Naive thymus-derived CD4-positive, alpha-beta T cell (primary cell): ENCODE measurements at regions not wholly inside any gene's neighbourhood (a gene's known extent, or its start where the extent isn't known, plus 50 kb on each side); places are given as distances from the start of the nearest gene placed in this dataset.

Source experiments
- ATAC-seq: fragments of 150-1000 bp; cut with Tn5 transposase; 2 replicates; pipeline ENCODE4 v1.10.0; 2021; ENCODE audit warnings: mild to moderate bottlenecking, moderate library complexity
- CTCF ChIA-PET: fragments of 350-600 bp; sonication (Branson Sonifier 250); formaldehyde crosslinking; loops from one replicate; lab custom pipeline; 2021; ENCODE audit warnings: antibody characterized with exemption; lab: Charles Lee
- POLR2A ChIA-PET: fragments of 350-600 bp; sonication (Branson Sonifier 250); formaldehyde crosslinking; loops from one replicate; lab custom pipeline; 2021; ENCODE audit warnings: antibody characterized with exemption, inconsistent platforms; lab: Charles Lee
- DNase-seq, 9 donors: peaks; one replicate each; pipeline versions ENCODE4 v3.0.0 to v3.0.0-alpha.2; 2020 to 2022; ENCODE audit warnings: mixed read lengths in 1 of 9
- H3K27ac ChIP-seq: one replicate; pipeline ENCODE4 v1.7.0; 2013; ENCODE audit warnings: mild to moderate bottlenecking, low read depth, low read length, moderate library complexity
- H3K27me3 ChIP-seq, 2 donors: one replicate each; pipeline ENCODE4 v1.7.0; 2013; ENCODE audit warnings: low read length in 2 of 2, mild to moderate bottlenecking in 2 of 2, moderate library complexity in 2 of 2; ENCODE audit not compliant: control insufficient read depth in 2 of 2, insufficient read depth in 2 of 2
- H3K36me3 ChIP-seq, 3 experiments: 1 replicate in 2 of 3; 2 replicates in 1 of 3; pipeline ENCODE4 v1.7.0; 2013; ENCODE audit warnings: low read length in 3 of 3, mild to moderate bottlenecking in 3 of 3, moderate library complexity in 1 of 3; ENCODE audit not compliant: insufficient read depth in 3 of 3, control insufficient read depth in 2 of 3
- H3K4me1 ChIP-seq, 2 donors: one replicate each; pipeline ENCODE4 v1.7.0; 2013; ENCODE audit warnings: low read length in 2 of 2, mild to moderate bottlenecking in 2 of 2, moderate library complexity in 1 of 2; ENCODE audit not compliant: control insufficient read depth in 2 of 2, insufficient read depth in 2 of 2
- H3K4me3 ChIP-seq: 2 replicates; pipeline ENCODE4 v1.7.0; 2013; ENCODE audit warnings: mild to moderate bottlenecking, low read length
- H3K9me3 ChIP-seq, 3 experiments: 1 replicate in 2 of 3; 2 replicates in 1 of 3; pipeline ENCODE4 v1.7.0; 2013; ENCODE audit warnings: low read length in 3 of 3; ENCODE audit not compliant: control insufficient read depth in 2 of 3
- H3K27ac Mint-ChIP-seq, 9 donors: one replicate each; pipeline ENCODE4 v1.8.0; 2020 to 2022; ENCODE audit warnings: mixed read lengths in 9 of 9, mild to moderate bottlenecking in 8 of 9, moderate library complexity in 5 of 9, inconsistent platforms in 2 of 9
- H3K27me3 Mint-ChIP-seq, 5 donors: one replicate each; pipeline ENCODE4 v1.8.0; 2021 to 2022; ENCODE audit warnings: mixed read lengths in 5 of 5, mild to moderate bottlenecking in 1 of 5
- H3K36me3 Mint-ChIP-seq, 5 donors: one replicate each; pipeline ENCODE4 v1.8.0; 2020 to 2022; ENCODE audit warnings: mixed read lengths in 5 of 5, mild to moderate bottlenecking in 3 of 5, inconsistent platforms in 1 of 5
- H3K4me1 Mint-ChIP-seq, 7 donors: one replicate each; pipeline ENCODE4 v1.8.0; 2020 to 2022; ENCODE audit warnings: mixed read lengths in 7 of 7, mild to moderate bottlenecking in 3 of 7, inconsistent platforms in 1 of 7
- H3K4me3 Mint-ChIP-seq, 10 donors: one replicate each; pipeline ENCODE4 v1.8.0; 2020 to 2022; ENCODE audit warnings: mild to moderate bottlenecking in 10 of 10, mixed read lengths in 10 of 10, moderate library complexity in 6 of 10, inconsistent platforms in 2 of 10
- H3K9me3 Mint-ChIP-seq, 11 donors: one replicate each; pipeline ENCODE4 v1.8.0; 2020 to 2022; ENCODE audit warnings: mixed read lengths in 11 of 11, mild to moderate bottlenecking in 4 of 11, inconsistent platforms in 1 of 11, moderate library complexity in 1 of 11
- intact Hi-C, 2 donors: fragments of 100-400 bp; cut with micrococcal nuclease; formaldehyde crosslinking; loops; one replicate each; pipeline ENCODE4 v1.15.1; 2023

DNA sequence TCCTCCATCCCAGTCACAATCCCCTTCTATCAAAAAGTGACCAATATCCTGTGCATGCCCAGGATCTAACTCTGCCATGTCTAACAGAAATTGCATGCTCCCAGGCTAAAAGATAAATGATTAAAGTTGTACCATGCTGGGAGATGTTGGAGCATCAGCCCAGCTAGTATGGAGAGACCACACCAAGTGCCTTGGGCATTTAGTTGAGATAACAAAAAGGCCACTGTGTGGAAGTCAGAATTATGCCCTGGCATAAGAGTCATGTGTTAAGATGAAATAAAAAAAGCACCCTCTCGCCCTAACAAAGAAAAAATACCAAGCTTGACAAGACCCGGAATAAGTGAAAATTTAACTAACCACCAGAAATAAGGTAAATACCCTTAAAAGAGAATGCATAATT, 155.9 kb upstream of the CENPE start:
- intact Hi-C loops: no loop called here
- Histone ChIP-seq H3K27me3 (no peaks in the 10 kb centered on the region), H3K27ac (no peak overlapping the region), H3K4me1 (no peaks in the 10 kb centered on the region), H3K9me3 (no peaks in the 10 kb centered on the region), H3K36me3 (no peaks in the 10 kb centered on the region), H3K4me3 (no peak overlapping the region)
- H3K4me1 Mint-ChIP-seq: no peaks in the 10 kb centered on the region
- ChIA-PET CTCF (no interaction called here), POLR2A (no interaction called here)
- DNase-seq: no peak
- no peak overlapping the region for H3K27ac Mint-ChIP-seq
- H3K9me3 Mint-ChIP-seq: peaks cover under 1 to 9% (median under 1%) of the 10 kb centered on the region in 11 donors
- peaks cover 0 to under 1% (median 0%) of the 10 kb centered on the region in 5 donors for H3K36me3 Mint-ChIP-seq
- no peak for ATAC-seq
- H3K4me3 Mint-ChIP-seq: no peak overlapping the region
- H3K27me3 Mint-ChIP-seq: no peaks in the 10 kb centered on the region

DNA sequence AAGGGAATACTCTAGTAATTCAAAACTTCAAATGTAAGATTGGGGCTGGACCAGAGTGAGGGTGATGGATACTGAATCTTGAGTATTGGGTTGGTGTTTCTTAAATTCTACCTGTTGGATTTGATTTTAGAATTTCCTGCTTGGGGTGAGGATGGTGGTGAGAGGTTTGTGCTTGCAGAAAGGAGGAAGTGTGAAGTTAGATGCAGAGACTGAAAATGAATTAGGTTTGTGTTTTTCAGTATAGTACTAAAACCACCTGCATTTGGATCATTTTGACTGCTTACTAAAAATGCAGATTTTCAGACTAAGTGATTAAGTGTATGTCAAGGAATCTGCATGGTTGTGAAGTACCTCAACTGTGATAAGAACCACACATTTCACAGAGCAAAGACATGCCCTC, 131.5 kb upstream of the CENPE start:
- Histone ChIP-seq H3K9me3 (no peaks in the 10 kb centered on the region), H3K27me3 (no peaks in the 10 kb centered on the region), H3K27ac (no peak overlapping the region), H3K4me1 (no peaks in the 10 kb centered on the region), H3K4me3 (no peak overlapping the region), H3K36me3 (no peaks in the 10 kb centered on the region)
- H3K27ac Mint-ChIP-seq: no peak overlapping the region
- ATAC-seq: no peak
- H3K36me3 Mint-ChIP-seq: no peaks in the 10 kb centered on the region
- H3K4me1 Mint-ChIP-seq: no peaks in the 10 kb centered on the region
- intact Hi-C loops: no loop called here
- peaks cover 0 to 15% (median 1%) of the 10 kb centered on the region in 11 donors for H3K9me3 Mint-ChIP-seq
- ChIA-PET POLR2A (no interaction called here), CTCF (no interaction called here)
- peaks cover 0 to 4% (median 0%) of the 10 kb centered on the region in 5 donors for H3K27me3 Mint-ChIP-seq
- H3K4me3 Mint-ChIP-seq: no peak overlapping the region
- DNase-seq: no peak

DNA sequence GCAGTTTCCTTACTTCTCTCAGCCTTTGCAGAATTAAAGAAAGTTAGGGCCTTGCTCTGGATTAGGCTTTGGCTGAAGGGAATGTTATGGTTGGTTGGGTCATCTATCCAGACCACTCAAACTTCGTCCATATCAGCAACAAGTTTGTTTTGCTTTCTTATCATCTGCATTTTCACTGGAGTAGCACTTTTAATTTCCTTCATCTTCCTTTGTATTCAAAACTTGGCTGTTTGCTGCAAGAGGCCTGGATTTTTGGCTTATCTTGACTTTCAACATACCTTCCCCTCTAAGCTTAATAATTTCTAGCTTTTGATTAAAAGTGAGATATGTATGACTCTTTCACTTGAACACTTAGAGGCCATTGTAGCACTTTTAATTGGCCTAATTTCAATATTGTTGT, 126.7 kb upstream of the CENPE start:
- intact Hi-C loops: no loop called here
- Mint-ChIP-seq H3K27me3 (no peaks in the 10 kb centered on the region), H3K4me3 (no peak overlapping the region), H3K27ac (no peak overlapping the region), H3K9me3 (peaks cover 0 to 8% (median 0%) of the 10 kb centered on the region in 11 donors), H3K36me3 (no peaks in the 10 kb centered on the region), H3K4me1 (no peaks in the 10 kb centered on the region)
- no peak overlapping the region for H3K4me3 ChIP-seq
- DNase-seq (no peak), ATAC-seq (no peak)
- H3K4me1 ChIP-seq: no peaks in the 10 kb centered on the region
- ChIA-PET POLR2A (no interaction called here), CTCF (no interaction called here)
- no peaks in the 10 kb centered on the region for H3K9me3 ChIP-seq
- H3K27ac ChIP-seq: no peak overlapping the region
- H3K36me3 ChIP-seq: no peaks in the 10 kb centered on the region
- no peaks in the 10 kb centered on the region for H3K27me3 ChIP-seq

DNA sequence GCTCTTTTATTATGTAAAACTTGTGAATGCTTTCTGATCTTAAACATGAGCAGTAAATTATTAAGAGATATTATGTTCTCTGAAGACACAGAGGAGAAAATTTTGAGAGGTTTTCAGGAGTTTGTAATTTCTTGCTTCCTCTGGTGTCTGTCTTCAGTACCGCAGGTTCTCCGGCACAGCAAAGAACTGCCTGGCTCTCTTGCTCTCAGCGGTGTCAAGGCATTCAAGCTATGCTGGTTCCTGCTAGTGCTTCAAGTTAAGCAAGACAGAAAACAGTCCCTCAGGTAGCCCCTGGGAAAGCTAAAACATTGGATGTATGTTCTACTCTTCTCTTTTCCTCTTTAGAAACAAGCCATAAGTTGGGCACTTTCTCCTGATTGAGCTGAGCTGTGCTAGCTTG, 120.2 kb upstream of the CENPE start:
- DNase-seq (no peak), ATAC-seq (no peak)
- H3K27ac Mint-ChIP-seq: no peak overlapping the region
- no peaks in the 10 kb centered on the region for H3K27me3 ChIP-seq
- CTCF ChIA-PET: no interaction called here
- H3K27me3 Mint-ChIP-seq: no peaks in the 10 kb centered on the region
- POLR2A ChIA-PET: no interaction called here
- no peaks in the 10 kb centered on the region for H3K4me1 ChIP-seq
- peaks cover 4 to 60% (median 26%) of the 10 kb centered on the region in 11 donors for H3K9me3 Mint-ChIP-seq
- H3K9me3 ChIP-seq: peaks cover 0 to 19% (median 4%) of the 10 kb centered on the region in 3 experiments
- H3K27ac ChIP-seq: no peak overlapping the region
- H3K4me3 ChIP-seq: no peak overlapping the region
- intact Hi-C loops: no loop called here
- no peak overlapping the region for H3K4me3 Mint-ChIP-seq
- no peaks in the 10 kb centered on the region for H3K36me3 ChIP-seq
- H3K4me1 Mint-ChIP-seq: no peaks in the 10 kb centered on the region
- peaks cover 0 to 13% (median 0%) of the 10 kb centered on the region in 5 donors for H3K36me3 Mint-ChIP-seq

DNA sequence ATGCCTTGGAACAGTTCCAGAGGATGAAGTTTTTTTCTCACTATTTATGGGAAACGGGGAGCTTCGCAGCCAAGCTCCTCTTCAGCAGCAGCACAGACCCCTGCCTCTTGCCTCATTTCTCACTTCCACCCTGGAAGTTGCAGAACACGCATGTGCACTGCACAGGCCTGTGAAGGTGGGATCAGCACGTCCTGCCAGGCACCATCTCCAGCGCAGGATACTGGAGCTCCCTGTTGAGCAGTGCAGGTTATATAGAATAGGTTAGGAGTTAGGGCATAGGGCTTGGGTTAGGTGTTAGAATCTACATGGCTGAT, 110.1 kb upstream of the CENPE start:
- intact Hi-C loops: no loop called here
- Histone ChIP-seq H3K36me3 (no peaks in the 10 kb centered on the region), H3K4me1 (no peaks in the 10 kb centered on the region), H3K9me3 (no peaks in the 10 kb centered on the region), H3K4me3 (no peak overlapping the region), H3K27ac (no peak overlapping the region), H3K27me3 (no peaks in the 10 kb centered on the region)
- ATAC-seq (no peak), DNase-seq (no peak)
- Mint-ChIP-seq H3K36me3 (peaks cover 0 to 5% (median 0%) of the 10 kb centered on the region in 5 donors), H3K4me3 (no peak overlapping the region), H3K4me1 (no peaks in the 10 kb centered on the region), H3K9me3 (peaks cover 2 to 20% (median 10%) of the 10 kb centered on the region in 11 donors), H3K27me3 (peaks cover 0 to 26% (median 9%) of the 10 kb centered on the region in 5 donors), H3K27ac (no peak overlapping the region)
- ChIA-PET CTCF (no interaction called here), POLR2A (no interaction called here)

DNA sequence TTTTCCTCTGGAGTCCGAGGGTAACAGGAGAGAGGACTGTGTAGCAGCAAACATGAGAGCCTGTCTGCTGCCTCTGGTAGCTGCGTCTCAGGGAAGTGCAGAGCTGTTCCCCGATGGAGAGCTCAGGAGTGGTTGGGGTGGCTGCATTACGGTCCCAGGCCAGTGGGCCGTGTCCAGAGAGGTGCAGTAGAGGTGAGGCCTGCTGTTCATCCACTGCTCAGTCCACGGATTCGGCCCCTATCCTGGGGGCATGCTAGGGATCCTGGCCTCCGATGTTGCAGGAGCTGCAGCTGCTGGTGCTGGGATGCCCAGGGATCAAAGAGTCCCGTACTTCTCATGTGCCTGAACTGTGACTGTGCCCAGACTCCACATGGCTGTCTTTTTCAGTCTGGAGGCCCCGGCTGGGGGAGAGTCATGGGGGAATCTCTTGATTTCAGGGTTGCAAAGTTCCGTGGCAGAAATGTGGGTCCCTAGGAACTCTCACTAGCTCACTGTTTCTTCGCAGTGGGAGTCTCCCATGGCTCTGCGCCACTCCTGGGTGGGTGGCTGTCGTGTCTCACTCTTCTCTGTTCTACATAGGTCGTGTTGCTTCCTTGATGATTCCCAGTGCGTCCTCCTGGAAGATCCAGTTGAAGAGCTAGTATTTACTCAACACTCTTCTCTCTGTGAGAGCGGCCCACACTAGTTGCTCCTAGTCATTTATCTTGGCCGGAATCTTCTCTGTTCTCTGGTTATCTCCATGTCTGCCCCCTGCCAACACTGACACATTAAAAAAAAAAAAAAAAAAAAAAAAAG, 109.5 kb upstream of the CENPE start:
- no peaks in the 10 kb centered on the region for H3K4me1 ChIP-seq

DNA sequence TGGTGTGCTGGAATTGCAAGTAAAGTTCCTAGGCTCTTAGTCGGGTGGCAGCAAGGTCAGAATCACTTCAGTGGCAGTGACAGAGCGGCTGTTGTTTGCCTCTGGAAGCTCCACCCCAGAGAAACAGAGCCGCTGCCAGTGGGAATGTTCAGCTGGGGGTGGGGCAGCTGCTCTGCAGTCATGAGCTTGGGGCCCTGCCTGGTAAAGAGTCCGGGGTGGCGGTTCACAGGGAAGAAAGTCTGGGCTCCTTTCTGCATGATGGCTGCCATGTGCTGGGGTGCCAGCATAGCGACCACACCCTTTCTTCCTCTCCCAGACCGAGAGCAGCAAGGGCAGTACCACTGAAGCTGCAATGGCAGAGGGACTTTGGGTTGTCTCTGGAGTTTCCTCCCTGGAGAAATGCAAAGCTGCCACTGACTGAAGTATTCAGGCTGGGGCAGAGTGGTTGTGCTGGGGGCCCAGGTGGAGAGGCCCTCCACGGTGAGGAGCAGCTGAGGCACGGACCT, 108.8 kb upstream of the CENPE start:
- Histone ChIP-seq H3K9me3 (no peaks in the 10 kb centered on the region), H3K4me3 (no peak overlapping the region), H3K27me3 (no peaks in the 10 kb centered on the region), H3K36me3 (no peaks in the 10 kb centered on the region), H3K4me1 (no peaks in the 10 kb centered on the region), H3K27ac (no peak overlapping the region)
- ATAC-seq (no peak), DNase-seq (no peak)
- Mint-ChIP-seq H3K27me3 (peaks cover 0 to 26% (median 9%) of the 10 kb centered on the region in 5 donors), H3K9me3 (peaks cover 2 to 16% (median 6%) of the 10 kb centered on the region in 11 donors), H3K4me3 (no peak overlapping the region), H3K36me3 (peaks cover 0 to 5% (median 0%) of the 10 kb centered on the region in 5 donors), H3K4me1 (no peaks in the 10 kb centered on the region), H3K27ac (no peak overlapping the region)
- ChIA-PET POLR2A (no interaction called here), CTCF (no interaction called here)
- intact Hi-C loops: no loop called here

More for the DNA sequence above, 109.5 kb upstream of the CENPE start:
- intact Hi-C loops: no loop called here
- Histone ChIP-seq H3K36me3 (no peaks in the 10 kb centered on the region), H3K9me3 (no peaks in the 10 kb centered on the region), H3K27me3 (no peaks in the 10 kb centered on the region), H3K27ac (no peak overlapping the region), H3K4me3 (no peak overlapping the region)
- DNase-seq (no peak), ATAC-seq (no peak)
- peaks cover 0 to 5% (median 0%) of the 10 kb centered on the region in 5 donors for H3K36me3 Mint-ChIP-seq
- ChIA-PET CTCF (no interaction called here), POLR2A (no interaction called here)
- H3K27me3 Mint-ChIP-seq: peaks cover 0 to 26% (median 9%) of the 10 kb centered on the region in 5 donors
- no peak overlapping the region for H3K27ac Mint-ChIP-seq
- H3K9me3 Mint-ChIP-seq: peaks cover 2 to 18% (median 10%) of the 10 kb centered on the region in 11 donors
- H3K4me3 Mint-ChIP-seq: no peak overlapping the region
- H3K4me1 Mint-ChIP-seq: no peaks in the 10 kb centered on the region
